Heart right ventricle (tissue), 16 donors: ENCODE measurements at regions not wholly inside any gene's neighbourhood (a gene's known extent, or its start where the extent isn't known, plus 50 kb on each side); places are given as distances from the start of the nearest gene placed in this dataset.
A peak's percentile ranks its signal among the peaks of the same experiment; 100 is the strongest.

Source experiments
- ATAC-seq, 8 donors: fragments of 200-7000 bp; cut with Tn5 transposase; one replicate each; pipeline ENCODE4 v1.9.1; 2020; ENCODE audit warnings: mild to moderate bottlenecking in 8 of 8, moderate library complexity in 8 of 8, moderate number of reproducible peaks in 1 of 8
- DNase-seq, 2 donors: peaks; one replicate each; pipeline ENCODE4 v3.0.0-alpha.2; 2020
- H3K27ac ChIP-seq, 10 donors: fragments of 200-600 bp; sonication (generic) in 2 of 10; one replicate each; pipeline versions ENCODE4 v1.5.0 to v1.8.0; 2020 to 2022; ENCODE audit warnings: mild to moderate bottlenecking in 3 of 10
- H3K27me3 ChIP-seq, 7 donors: fragments of 200-600 bp; one replicate each; pipeline ENCODE4 v1.8.0; 2021 to 2022; ENCODE audit warnings: mild to moderate bottlenecking in 2 of 7
- H3K36me3 ChIP-seq, 9 donors: fragments of 200-600 bp; sonication (generic) in 1 of 9; one replicate each; pipeline versions ENCODE4 v1.5.0 to v1.8.0; 2020 to 2022; ENCODE audit warnings: mild to moderate bottlenecking in 2 of 9
- H3K4me1 ChIP-seq, 9 donors: fragments of 200-600 bp; sonication (generic) in 1 of 9; one replicate each; pipeline versions ENCODE4 v1.5.0 to v1.8.0; 2020 to 2022; ENCODE audit warnings: mild to moderate bottlenecking in 4 of 9
- H3K4me3 ChIP-seq, 10 donors: fragments of 200-600 bp; sonication (generic) in 2 of 10; one replicate each; pipeline versions ENCODE4 v1.5.0 to v1.8.0; 2020 to 2022; ENCODE audit warnings: mild to moderate bottlenecking in 7 of 10, moderate library complexity in 2 of 10
- H3K9me3 ChIP-seq, 11 donors: fragments of 200-600 bp in 10 of 11; sonication (generic) in 2 of 11; one replicate each; pipeline versions ENCODE4 v1.5.0 to v1.8.0; 2013 to 2022; ENCODE audit warnings: mild to moderate bottlenecking in 2 of 11, control low read depth in 1 of 11, moderate library complexity in 1 of 11
- CTCF ChIP-seq, 9 donors: fragments of 200-600 bp; sonication (generic) in 2 of 9; IDR thresholded peaks; one replicate each; pipeline versions ENCODE4 v1.5.0 to v1.8.0; 2021 to 2022; ENCODE audit warnings: antibody characterized with exemption in 9 of 9, mild to moderate bottlenecking in 5 of 9, moderate library complexity in 1 of 9
- WGBS, 2 donors: extraction: QIAGEN DNeasy Blood & Tissue Kit; methylation state at CpG; one replicate each; pipeline ENCODE4 v1.1.7; 2013; ENCODE audit warnings: inconsistent platforms in 1 of 2; 5-methylcytosine and 5-hydroxymethylcytosine counted together
- intact Hi-C, 10 donors: fragments of 100-400 bp; cut with DNase I; formaldehyde crosslinking; loops; one replicate each; pipeline versions ENCODE4 v1.11.1 to v1.14.2; 2022
- donor health status: Arrhythmogenic right ventricular cardiomyopathy.
- donor health status: ischemic (EF 13 %, LVEDD 7.1; RV severe dilation, severe dysfunction).
- donor health status: healthy with polysubstance abuse.
- donor health status: DM: no; HTN: yes; CAD: no.
- donor health status: DM: no; HTN: no; CAD: no.
- donor health status: ischemic (EF 25% LVEDD 6.9; RV normal size, moderate dysfunction).
- donor health status: ischemic (EF 25% LVEDD 5.7; RV mildly dilated, moderate dysfunction).
- donor health status: healthy.
- donor health status: DM: yes; HTN: yes; CAD: no.
- donor health status: Ischemic cardiomyopathy.
- donor health status: ischemic (EF 35%, LVEDD 5.7; RV mildly dilated, moderate dysfunction).
- donor health status: nonischemic (EF 11% LVEDD 7.7; RV severe dilation, severe dysfunction).
- donor health status: DM: yes; HTN: yes; CAD: no.
- donor health status: PGD.
- donor health status: ischemic (EF 29% LVEDD 5.4; RV normal size, mild dysfunction).
- donor health status: nonischemic (EF 23%, LVEDD 6.1; RV moderate dilation, normal function).

DNA sequence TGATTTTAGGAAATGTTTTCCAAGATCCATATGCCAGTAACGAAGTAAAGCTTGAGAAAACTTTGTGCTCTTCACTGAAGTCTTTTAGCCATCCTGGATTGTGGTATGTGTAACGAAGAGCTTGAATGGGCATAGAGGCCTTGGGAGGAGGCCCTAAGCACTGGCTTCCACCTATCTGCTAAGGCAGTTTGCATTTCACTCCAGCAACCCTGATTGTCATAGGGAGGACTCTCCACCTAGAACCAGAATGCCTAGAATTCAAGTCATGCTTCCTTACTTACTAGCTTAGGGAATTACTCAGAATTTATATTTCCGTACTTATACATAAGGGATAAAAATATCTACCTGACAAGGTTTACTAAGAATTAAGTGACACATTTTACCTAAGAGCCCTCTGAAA lies 451.5 kb downstream of the FBXO15 start:
- H3K27ac ChIP-seq = no peak overlapping the region
- 85 to 93% methylated on average over 3 of the region's 3 CpGs for WGBS, 2 donors
- H3K27me3 ChIP-seq = peaks cover 0 to 6% (median 4%) of the 10 kb centered on the region in 7 donors
- H3K4me1 ChIP-seq = no peaks in the 10 kb centered on the region
- no peak for DNase-seq
- no peak overlapping the region for H3K4me3 ChIP-seq
- intact Hi-C loops = no loop called here
- TF ChIP-seq CTCF (IDR thresholded peaks at IDR 0.05) = no peak
- H3K9me3 ChIP-seq = peaks cover 0 to 3% (median 0%) of the 10 kb centered on the region in 11 donors
- no peaks in the 10 kb centered on the region for H3K36me3 ChIP-seq
- ATAC-seq = no peak

DNA sequence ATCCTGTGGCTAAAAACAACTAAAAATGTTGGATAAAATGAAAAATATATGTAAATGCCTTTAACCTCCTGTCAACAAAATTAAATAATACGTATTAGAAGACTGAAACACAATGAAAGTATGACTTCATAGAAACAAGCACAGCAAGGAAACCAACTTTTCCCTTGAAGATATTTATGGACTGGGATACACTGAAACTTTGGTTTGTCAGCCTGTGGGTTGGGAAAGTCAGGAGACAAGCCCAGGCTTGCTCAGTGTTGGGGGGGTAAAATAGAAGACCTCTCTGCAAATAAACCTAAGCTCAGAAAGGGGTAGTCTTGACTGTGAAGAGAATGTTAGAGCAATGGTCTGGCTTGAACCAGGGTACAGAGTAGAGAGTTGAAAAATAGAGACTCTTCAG lies 454.5 kb downstream of the FBXO15 start:
- DNase-seq = no peak
- H3K4me1 ChIP-seq = peaks cover 0 to 9% (median 0%) of the 10 kb centered on the region in 9 donors
- intact Hi-C loops = loop anchor here in 1 of 10 donors (5.0 kb wide), 1 partner anchor 236 kb away; no protein-coding TSS in a partner anchor
- H3K36me3 ChIP-seq = no peaks in the 10 kb centered on the region
- no peak for TF ChIP-seq CTCF (IDR thresholded peaks at IDR 0.05)
- H3K9me3 ChIP-seq = no peaks in the 10 kb centered on the region
- no peak overlapping the region for H3K27ac ChIP-seq
- H3K4me3 ChIP-seq = no peak overlapping the region
- peaks cover 0 to 7% (median 5%) of the 10 kb centered on the region in 7 donors for H3K27me3 ChIP-seq
- ATAC-seq = no peak
- 87 to 89% methylated on average over 1 of the region's 1 CpG for WGBS, 2 donors

- Histone ChIP-seq H3K27me3 (peaks cover 0 to 7% (median 5%) of the 10 kb centered on the region in 7 donors), H3K36me3 (no peaks in the 10 kb centered on the region), H3K27ac (peak overlapping the region in 2 of 10 donors; percentile 50 to 64), H3K4me1 (peaks cover 0 to 9% (median 0%) of the 10 kb centered on the region in 9 donors), H3K9me3 (no peaks in the 10 kb centered on the region), H3K4me3 (no peak overlapping the region)
- intact Hi-C loops = loop anchor here in 1 of 10 donors (5.0 kb wide), 1 partner anchor 234 kb away; no protein-coding TSS in a partner anchor
- no peak for ATAC-seq
- no peak for TF ChIP-seq CTCF (IDR thresholded peaks at IDR 0.05)
- 78 to 94% methylated on average over 12 of the region's 12 CpGs for whole genome bisulfite sequencing, 2 donors
- DNase-seq = no peak
Measured at GRCh38 chr18:73691624-73692023, 456.0 kb downstream of the FBXO15 start.

GRCh38 chr18:73691118-73691517 lies 456.5 kb downstream of the FBXO15 start:
- 39 to 54% methylated on average over 6 of the region's 6 CpGs for WGBS, 2 donors
- TF ChIP-seq CTCF (IDR thresholded peaks at IDR 0.05) = no peak
- DNase-seq (no peak), ATAC-seq (peak in 4 of 8 donors; percentile 51 to 72 (median 56))
- H3K4me1 ChIP-seq = peaks cover 0 to 9% (median 0%) of the 10 kb centered on the region in 9 donors
- no peaks in the 10 kb centered on the region for H3K9me3 ChIP-seq
- intact Hi-C loops = loop anchor here in 1 of 10 donors (5.0 kb wide), 1 partner anchor 234 kb away; no protein-coding TSS in a partner anchor
- no peaks in the 10 kb centered on the region for H3K36me3 ChIP-seq
- H3K4me3 ChIP-seq = peak overlapping the region in 3 of 10 donors; percentile 4 to 5 (median 5)
- H3K27ac ChIP-seq = peak overlapping the region in 3 of 10 donors; percentile 2 to 64 (median 50)
- H3K27me3 ChIP-seq = peaks cover 0 to 7% (median 5%) of the 10 kb centered on the region in 7 donors
